Activated effector memory CD4-positive, alpha-beta T cell treated with Interleukin-2 at 50 U/mL for 16 hours (primary cell): ENCODE measurements at regions not wholly inside any gene's neighbourhood (a gene's known extent, or its start where the extent isn't known, plus 50 kb on each side); places are given as distances from the start of the nearest gene placed in this dataset.
"Not testable (repeated sequence)": the region's sequence is repeated elsewhere in the genome, so short reads cannot be mapped to it uniquely, and the experiment has no call there.

Experiments
- DNase-seq: peaks from one replicate; pipeline ENCODE4 v3.0.0-alpha.2; 2020

- not testable (repeated sequence) for DNase-seq
Measured at GRCh38 chr1:53399370-53400133, 59.6 kb upstream of the DMRTB1 start.

GRCh38 chr1:53400761-53401674, 58.2 kb upstream of the DMRTB1 start:
- no peak for DNase-seq

GRCh38 chr1:53401813-53402745, 57.1 kb upstream of the DMRTB1 start:
- DNase-seq: no peak

- no peak for DNase-seq
Measured at GRCh38 chr1:53402891-53403655, 56.1 kb upstream of the DMRTB1 start.

- no peak for DNase-seq
Measured at GRCh38 chr1:53405737-53406136, 53.5 kb upstream of the DMRTB1 start.

- DNase-seq: no peak
Measured at GRCh38 chr1:53406551-53407235, 52.5 kb upstream of the DMRTB1 start.

- no peak for DNase-seq
Measured at GRCh38 chr1:53408013-53408754, 51.0 kb upstream of the DMRTB1 start.

GRCh38 chr1:53408755-53409129, 50.5 kb upstream of the DMRTB1 start:
- no peak for DNase-seq

GRCh38 chr1:53409233-53409632, 50.0 kb upstream of the DMRTB1 start:
- DNase-seq: no peak
